ENCODE measurements at regions not wholly inside any gene's neighbourhood (a gene's known extent, or its start where the extent isn't known, plus 50 kb on each side); places are given as distances from the start of the nearest gene placed in this dataset.
A peak's percentile ranks its signal among the peaks of the same experiment; 100 is the strongest.

- Histone ChIP-seq H3K27ac (ENCODE audit: low read depth in 2 of 2, low read length in 2 of 2) (peak overlapping the region in 1 of 2 donors; percentile 74), H3K9ac (ENCODE audit: low read depth in 1 of 2, low read length in 2 of 2) (no peak overlapping the region), H3K9me3 (ENCODE audit: control insufficient read depth in 2 of 2, low read length in 2 of 2) (no peaks in the 10 kb centered on the region), H3K4me1 (ENCODE audit: control insufficient read depth in 2 of 2, insufficient read depth in 2 of 2, low read length in 2 of 2) (peaks cover 12 to 16% of the 10 kb centered on the region in 2 donors), H3K27me3 (ENCODE audit: control insufficient read depth in 2 of 2, insufficient read depth in 2 of 2, low read length in 2 of 2) (no peaks in the 10 kb centered on the region), H3K4me3 (ENCODE audit: low read length in 2 of 2) (no peak overlapping the region), H3K36me3 (ENCODE audit: control insufficient read depth in 2 of 2, insufficient read depth in 2 of 2, low read length in 2 of 2) (no peaks in the 10 kb centered on the region)
Measured at GRCh38 chr3:150306906-150307305, 101.2 kb upstream of the TSC22D2 start.

GRCh38 chr3:150306083-150306482, 102.0 kb upstream of the TSC22D2 start:
- H3K4me3 ChIP-seq (ENCODE audit: low read length in 2 of 2) = no peak overlapping the region
- H3K4me1 ChIP-seq (ENCODE audit: control insufficient read depth in 2 of 2, insufficient read depth in 2 of 2, low read length in 2 of 2) = peaks cover 12 to 23% of the 10 kb centered on the region in 2 donors
- H3K27me3 ChIP-seq (ENCODE audit: control insufficient read depth in 2 of 2, insufficient read depth in 2 of 2, low read length in 2 of 2) = no peaks in the 10 kb centered on the region
- no peak overlapping the region for H3K9ac ChIP-seq (ENCODE audit: low read depth in 1 of 2, low read length in 2 of 2)
- H3K9me3 ChIP-seq (ENCODE audit: control insufficient read depth in 2 of 2, low read length in 2 of 2) = no peaks in the 10 kb centered on the region
- H3K27ac ChIP-seq (ENCODE audit: low read depth in 2 of 2, low read length in 2 of 2) = no peak overlapping the region
- no peaks in the 10 kb centered on the region for H3K36me3 ChIP-seq (ENCODE audit: control insufficient read depth in 2 of 2, insufficient read depth in 2 of 2, low read length in 2 of 2)

- Histone ChIP-seq H3K4me3 (ENCODE audit: low read length in 2 of 2) (no peak overlapping the region), H3K27ac (ENCODE audit: low read depth in 2 of 2, low read length in 2 of 2) (no peak overlapping the region), H3K4me1 (ENCODE audit: control insufficient read depth in 2 of 2, insufficient read depth in 2 of 2, low read length in 2 of 2) (peaks cover 11 to 28% of the 10 kb centered on the region in 2 donors), H3K36me3 (ENCODE audit: control insufficient read depth in 2 of 2, insufficient read depth in 2 of 2, low read length in 2 of 2) (no peaks in the 10 kb centered on the region), H3K9ac (ENCODE audit: low read depth in 1 of 2, low read length in 2 of 2) (no peak overlapping the region), H3K27me3 (ENCODE audit: control insufficient read depth in 2 of 2, insufficient read depth in 2 of 2, low read length in 2 of 2) (no peaks in the 10 kb centered on the region), H3K9me3 (ENCODE audit: control insufficient read depth in 2 of 2, low read length in 2 of 2) (no peaks in the 10 kb centered on the region)
Measured at GRCh38 chr3:150303768-150304167, 104.3 kb upstream of the TSC22D2 start.

GRCh38 chr3:150302246-150302645, 105.9 kb upstream of the TSC22D2 start:
- peaks cover 0 to 13% of the 10 kb centered on the region in 2 donors for H3K4me1 ChIP-seq (ENCODE audit: control insufficient read depth in 2 of 2, insufficient read depth in 2 of 2, low read length in 2 of 2)
- H3K9ac ChIP-seq (ENCODE audit: low read depth in 1 of 2, low read length in 2 of 2) = no peak overlapping the region
- no peak overlapping the region for H3K27ac ChIP-seq (ENCODE audit: low read depth in 2 of 2, low read length in 2 of 2)
- no peak overlapping the region for H3K4me3 ChIP-seq (ENCODE audit: low read length in 2 of 2)
- no peaks in the 10 kb centered on the region for H3K27me3 ChIP-seq (ENCODE audit: control insufficient read depth in 2 of 2, insufficient read depth in 2 of 2, low read length in 2 of 2)
- no peaks in the 10 kb centered on the region for H3K36me3 ChIP-seq (ENCODE audit: control insufficient read depth in 2 of 2, insufficient read depth in 2 of 2, low read length in 2 of 2)
- no peaks in the 10 kb centered on the region for H3K9me3 ChIP-seq (ENCODE audit: control insufficient read depth in 2 of 2, low read length in 2 of 2)

GRCh38 chr3:150300852-150301517, 107.1 kb upstream of the TSC22D2 start:
- peak overlapping the region; percentile 18 to 77 for H3K27ac ChIP-seq (ENCODE audit: low read depth in 2 of 2, low read length in 2 of 2)
- H3K36me3 ChIP-seq (ENCODE audit: control insufficient read depth in 2 of 2, insufficient read depth in 2 of 2, low read length in 2 of 2) = no peaks in the 10 kb centered on the region
- H3K27me3 ChIP-seq (ENCODE audit: control insufficient read depth in 2 of 2, insufficient read depth in 2 of 2, low read length in 2 of 2) = no peaks in the 10 kb centered on the region
- peak overlapping the region in 1 of 2 donors; percentile 7 for H3K9ac ChIP-seq (ENCODE audit: low read depth in 1 of 2, low read length in 2 of 2)
- H3K4me1 ChIP-seq (ENCODE audit: control insufficient read depth in 2 of 2, insufficient read depth in 2 of 2, low read length in 2 of 2) = peaks cover 0 to 13% of the 10 kb centered on the region in 2 donors
- H3K4me3 ChIP-seq (ENCODE audit: low read length in 2 of 2) = no peak overlapping the region
- H3K9me3 ChIP-seq (ENCODE audit: control insufficient read depth in 2 of 2, low read length in 2 of 2) = no peaks in the 10 kb centered on the region

- H3K4me1 ChIP-seq (ENCODE audit: control insufficient read depth in 2 of 2, insufficient read depth in 2 of 2, low read length in 2 of 2) = peaks cover 0 to 14% of the 10 kb centered on the region in 2 donors
- H3K36me3 ChIP-seq (ENCODE audit: control insufficient read depth in 2 of 2, insufficient read depth in 2 of 2, low read length in 2 of 2) = no peaks in the 10 kb centered on the region
- H3K9ac ChIP-seq (ENCODE audit: low read depth in 1 of 2, low read length in 2 of 2) = no peak overlapping the region
- H3K27ac ChIP-seq (ENCODE audit: low read depth in 2 of 2, low read length in 2 of 2) = no peak overlapping the region
- H3K4me3 ChIP-seq (ENCODE audit: low read length in 2 of 2) = no peak overlapping the region
- H3K9me3 ChIP-seq (ENCODE audit: control insufficient read depth in 2 of 2, low read length in 2 of 2) = no peaks in the 10 kb centered on the region
- H3K27me3 ChIP-seq (ENCODE audit: control insufficient read depth in 2 of 2, insufficient read depth in 2 of 2, low read length in 2 of 2) = no peaks in the 10 kb centered on the region
Measured at GRCh38 chr3:150300388-150300787, 107.7 kb upstream of the TSC22D2 start.

GRCh38 chr3:150299201-150299600, 108.9 kb upstream of the TSC22D2 start:
- H3K27ac ChIP-seq (ENCODE audit: low read depth in 2 of 2, low read length in 2 of 2) = no peak overlapping the region

GRCh38 chr3:150296966-150297365, 111.1 kb upstream of the TSC22D2 start:
- Histone ChIP-seq H3K36me3 (ENCODE audit: control insufficient read depth in 2 of 2, insufficient read depth in 2 of 2, low read length in 2 of 2) (no peaks in the 10 kb centered on the region), H3K9me3 (ENCODE audit: control insufficient read depth in 2 of 2, low read length in 2 of 2) (no peaks in the 10 kb centered on the region), H3K9ac (ENCODE audit: low read depth in 1 of 2, low read length in 2 of 2) (no peak overlapping the region), H3K4me1 (ENCODE audit: control insufficient read depth in 2 of 2, insufficient read depth in 2 of 2, low read length in 2 of 2) (peaks cover 0 to 18% of the 10 kb centered on the region in 2 donors), H3K27ac (ENCODE audit: low read depth in 2 of 2, low read length in 2 of 2) (no peak overlapping the region), H3K27me3 (ENCODE audit: control insufficient read depth in 2 of 2, insufficient read depth in 2 of 2, low read length in 2 of 2) (no peaks in the 10 kb centered on the region), H3K4me3 (ENCODE audit: low read length in 2 of 2) (no peak overlapping the region)

More at GRCh38 chr3:150299201-150299600, 108.9 kb upstream of the TSC22D2 start:
- H3K9me3 ChIP-seq (ENCODE audit: control insufficient read depth in 2 of 2, low read length in 2 of 2) = no peaks in the 10 kb centered on the region
- H3K27me3 ChIP-seq (ENCODE audit: control insufficient read depth in 2 of 2, insufficient read depth in 2 of 2, low read length in 2 of 2) = no peaks in the 10 kb centered on the region
- H3K4me1 ChIP-seq (ENCODE audit: control insufficient read depth in 2 of 2, insufficient read depth in 2 of 2, low read length in 2 of 2) = peaks cover 0 to 18% of the 10 kb centered on the region in 2 donors
- no peak overlapping the region for H3K9ac ChIP-seq (ENCODE audit: low read depth in 1 of 2, low read length in 2 of 2)
- H3K36me3 ChIP-seq (ENCODE audit: control insufficient read depth in 2 of 2, insufficient read depth in 2 of 2, low read length in 2 of 2) = no peaks in the 10 kb centered on the region
- no peak overlapping the region for H3K4me3 ChIP-seq (ENCODE audit: low read length in 2 of 2)

- Histone ChIP-seq H3K9ac (ENCODE audit: low read depth in 1 of 2, low read length in 2 of 2) (no peak overlapping the region), H3K9me3 (ENCODE audit: control insufficient read depth in 2 of 2, low read length in 2 of 2) (no peaks in the 10 kb centered on the region), H3K27ac (ENCODE audit: low read depth in 2 of 2, low read length in 2 of 2) (peak overlapping the region in 1 of 2 donors; percentile 52), H3K4me1 (ENCODE audit: control insufficient read depth in 2 of 2, insufficient read depth in 2 of 2, low read length in 2 of 2) (peaks cover 0 to 12% of the 10 kb centered on the region in 2 donors), H3K36me3 (ENCODE audit: control insufficient read depth in 2 of 2, insufficient read depth in 2 of 2, low read length in 2 of 2) (no peaks in the 10 kb centered on the region), H3K4me3 (ENCODE audit: low read length in 2 of 2) (no peak overlapping the region), H3K27me3 (ENCODE audit: control insufficient read depth in 2 of 2, insufficient read depth in 2 of 2, low read length in 2 of 2) (no peaks in the 10 kb centered on the region)
Measured at GRCh38 chr3:150296123-150296735, 111.9 kb upstream of the TSC22D2 start.

GRCh38 chr3:150293401-150294001, 114.6 kb upstream of the TSC22D2 start:
- Histone ChIP-seq H3K27ac (ENCODE audit: low read depth in 2 of 2, low read length in 2 of 2) (no peak overlapping the region), H3K9me3 (ENCODE audit: control insufficient read depth in 2 of 2, low read length in 2 of 2) (no peaks in the 10 kb centered on the region), H3K4me1 (ENCODE audit: control insufficient read depth in 2 of 2, insufficient read depth in 2 of 2, low read length in 2 of 2) (peaks cover 0 to 5% of the 10 kb centered on the region in 2 donors), H3K36me3 (ENCODE audit: control insufficient read depth in 2 of 2, insufficient read depth in 2 of 2, low read length in 2 of 2) (no peaks in the 10 kb centered on the region), H3K27me3 (ENCODE audit: control insufficient read depth in 2 of 2, insufficient read depth in 2 of 2, low read length in 2 of 2) (no peaks in the 10 kb centered on the region), H3K9ac (ENCODE audit: low read depth in 1 of 2, low read length in 2 of 2) (no peak overlapping the region), H3K4me3 (ENCODE audit: low read length in 2 of 2) (no peak overlapping the region)
